ENCODE measurements at regions not wholly inside any gene's neighbourhood (a gene's known extent, or its start where the extent isn't known, plus 50 kb on each side); places are given as distances from the start of the nearest gene placed in this dataset.

DNA sequence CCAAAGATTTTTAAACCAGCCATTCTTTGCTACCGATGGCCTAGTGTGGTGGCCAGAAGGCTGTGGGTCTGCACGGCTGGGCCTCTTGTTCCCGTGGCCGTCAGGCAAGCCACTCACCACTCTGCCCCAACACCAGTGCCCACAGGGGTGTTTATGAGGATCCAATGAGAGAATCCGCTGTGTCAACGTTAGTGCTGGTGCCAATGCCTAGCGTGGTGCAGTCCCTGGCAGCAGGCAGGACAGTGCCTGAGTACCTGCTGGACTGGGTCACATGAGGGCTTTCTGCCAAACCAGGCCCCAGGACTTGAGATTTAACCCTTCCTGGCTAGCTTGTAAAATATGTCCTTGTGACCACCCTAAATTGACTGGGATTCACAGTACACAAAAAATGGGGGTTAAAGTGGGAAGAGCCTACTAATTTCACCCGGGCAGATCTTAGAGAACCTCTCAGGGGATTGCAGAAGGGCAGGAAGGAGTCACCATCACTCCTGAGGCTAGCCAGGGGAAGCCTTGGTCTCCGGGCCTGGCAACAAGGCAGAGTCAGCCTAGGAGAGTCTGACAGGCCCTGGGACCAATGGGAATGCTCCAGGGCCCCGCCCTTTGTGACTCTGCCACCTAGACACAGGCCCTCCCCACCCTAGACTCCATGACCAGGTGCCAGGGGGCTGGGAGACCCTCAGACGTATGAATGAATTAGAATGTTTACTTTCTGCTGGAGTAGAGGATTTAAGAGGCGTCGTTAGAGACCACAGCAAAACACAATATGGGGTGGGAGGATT lies 63.2 kb upstream of the FSTL4 start:
- no peaks in the 10 kb centered on the region for H3K36me3 Mint-ChIP-seq
- Histone ChIP-seq H3K27ac (ENCODE audit: low read depth, low read length) (no peak overlapping the region), H3K4me3 (ENCODE audit: low read length in 2 of 2) (no peak overlapping the region), H3K9me3 (ENCODE audit: control insufficient read depth in 1 of 2, low read length in 2 of 2) (no peaks in the 10 kb centered on the region), H3K36me3 (ENCODE audit: insufficient read depth, low read length) (no peaks in the 10 kb centered on the region), H3K4me1 (ENCODE audit: insufficient read depth, low read length) (no peaks in the 10 kb centered on the region), H3K27me3 (ENCODE audit: insufficient read depth, low read length) (no peaks in the 10 kb centered on the region)
- intact Hi-C loops (cut with micrococcal nuclease), result no loop called here
- no peak for DNase-seq
- H3K9me3 Mint-ChIP-seq, result peaks cover 0 to 10% (median 0%) of the 10 kb centered on the region in 8 donors
- peaks cover 11 to 20% of the 10 kb centered on the region in 2 donors for H3K27me3 Mint-ChIP-seq
- H3K4me1 Mint-ChIP-seq, result no peaks in the 10 kb centered on the region
- ChIA-PET POLR2A (ENCODE audit: partially characterized antibody) (no interaction called here), CTCF (ENCODE audit: partially characterized antibody) (no interaction called here)
- H3K27ac Mint-ChIP-seq, result no peak overlapping the region
- H3K4me3 Mint-ChIP-seq, result no peak overlapping the region

GRCh38 chr5:133670336-133670735 lies 58.0 kb upstream of the FSTL4 start:
- H3K27me3 Mint-ChIP-seq, result peaks cover 20 to 23% of the 10 kb centered on the region in 2 donors
- DNase-seq, result no peak
- no peak overlapping the region for H3K4me3 Mint-ChIP-seq
- Histone ChIP-seq H3K27me3 (ENCODE audit: insufficient read depth, low read length) (no peaks in the 10 kb centered on the region), H3K27ac (ENCODE audit: low read depth, low read length) (no peak overlapping the region), H3K9me3 (ENCODE audit: control insufficient read depth in 1 of 2, low read length in 2 of 2) (no peaks in the 10 kb centered on the region), H3K36me3 (ENCODE audit: insufficient read depth, low read length) (no peaks in the 10 kb centered on the region), H3K4me3 (ENCODE audit: low read length in 2 of 2) (no peak overlapping the region), H3K4me1 (ENCODE audit: insufficient read depth, low read length) (no peaks in the 10 kb centered on the region)
- no peaks in the 10 kb centered on the region for H3K36me3 Mint-ChIP-seq
- peaks cover 0 to 11% (median 0%) of the 10 kb centered on the region in 8 donors for H3K9me3 Mint-ChIP-seq
- POLR2A ChIA-PET (ENCODE audit: partially characterized antibody), result no interaction called here
- intact Hi-C loops (cut with micrococcal nuclease), result no loop called here
- CTCF ChIA-PET (ENCODE audit: partially characterized antibody), result no interaction called here
- H3K4me1 Mint-ChIP-seq, result no peaks in the 10 kb centered on the region
- no peak overlapping the region for H3K27ac Mint-ChIP-seq

DNA sequence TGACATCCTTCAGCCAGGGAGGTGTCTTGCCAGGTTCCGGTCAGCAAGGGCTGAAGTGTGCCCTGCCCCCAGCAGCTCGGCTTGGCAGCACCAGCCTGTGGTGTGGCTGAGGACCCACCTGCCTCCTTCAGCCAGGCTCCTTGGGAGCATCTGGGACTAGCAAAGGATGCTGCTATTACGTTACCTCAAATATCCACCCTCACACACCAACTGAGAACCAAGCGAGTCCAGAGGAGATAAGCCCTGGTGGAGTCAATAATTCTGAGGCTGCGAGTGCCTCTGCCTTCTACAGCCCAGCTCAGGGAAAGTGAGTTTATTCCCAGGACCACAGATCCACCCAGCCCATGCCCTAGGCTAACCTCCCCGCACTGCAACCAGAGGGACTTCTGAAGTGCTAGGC lies 57.1 kb upstream of the FSTL4 start:
- H3K27ac Mint-ChIP-seq, result no peak overlapping the region
- CTCF ChIA-PET (ENCODE audit: partially characterized antibody), result no interaction called here
- H3K9me3 ChIP-seq (ENCODE audit: control insufficient read depth in 1 of 2, low read length in 2 of 2), result no peaks in the 10 kb centered on the region
- no peaks in the 10 kb centered on the region for H3K36me3 ChIP-seq (ENCODE audit: insufficient read depth, low read length)
- no peaks in the 10 kb centered on the region for H3K27me3 ChIP-seq (ENCODE audit: insufficient read depth, low read length)
- no peak overlapping the region for H3K4me3 Mint-ChIP-seq
- H3K27me3 Mint-ChIP-seq, result peaks cover 22 to 23% of the 10 kb centered on the region in 2 donors
- POLR2A ChIA-PET (ENCODE audit: partially characterized antibody), result no interaction called here
- no peaks in the 10 kb centered on the region for H3K36me3 Mint-ChIP-seq
- no peaks in the 10 kb centered on the region for H3K4me1 Mint-ChIP-seq
- intact Hi-C loops (cut with micrococcal nuclease), result no loop called here
- peaks cover 0 to 11% (median 0%) of the 10 kb centered on the region in 8 donors for H3K9me3 Mint-ChIP-seq
- no peaks in the 10 kb centered on the region for H3K4me1 ChIP-seq (ENCODE audit: insufficient read depth, low read length)
- no peak for DNase-seq
- no peak overlapping the region for H3K27ac ChIP-seq (ENCODE audit: low read depth, low read length)
- H3K4me3 ChIP-seq (ENCODE audit: low read length in 2 of 2), result no peak overlapping the region

DNA sequence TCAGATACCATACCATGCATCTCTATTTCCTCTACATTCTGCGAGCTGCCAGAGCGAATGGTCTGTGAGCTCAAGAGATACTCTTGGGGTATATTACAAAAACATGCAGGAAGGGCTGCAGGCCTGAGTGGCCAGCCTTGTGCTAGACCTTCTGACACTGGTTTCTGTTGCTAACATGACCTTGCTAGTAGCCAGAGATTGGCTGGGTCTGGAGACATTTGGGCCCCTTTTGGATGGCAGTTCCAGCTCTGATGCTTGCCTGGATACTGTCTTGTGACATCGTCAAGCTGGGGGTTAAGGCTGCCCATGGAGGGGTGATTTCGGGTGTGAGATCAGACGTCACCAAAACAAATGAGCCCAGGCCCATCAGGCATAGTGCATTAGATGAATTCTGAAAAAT lies 56.1 kb upstream of the FSTL4 start:
- POLR2A ChIA-PET (ENCODE audit: partially characterized antibody), result no interaction called here
- CTCF ChIA-PET (ENCODE audit: partially characterized antibody), result no interaction called here
- H3K9me3 Mint-ChIP-seq, result peaks cover 0 to 11% (median 0%) of the 10 kb centered on the region in 8 donors
- intact Hi-C loops (cut with micrococcal nuclease), result no loop called here
- Histone ChIP-seq H3K36me3 (ENCODE audit: insufficient read depth, low read length) (no peaks in the 10 kb centered on the region), H3K4me1 (ENCODE audit: insufficient read depth, low read length) (no peaks in the 10 kb centered on the region), H3K4me3 (ENCODE audit: low read length in 2 of 2) (no peak overlapping the region), H3K27me3 (ENCODE audit: insufficient read depth, low read length) (no peaks in the 10 kb centered on the region), H3K9me3 (ENCODE audit: control insufficient read depth in 1 of 2, low read length in 2 of 2) (no peaks in the 10 kb centered on the region), H3K27ac (ENCODE audit: low read depth, low read length) (no peak overlapping the region)
- H3K4me3 Mint-ChIP-seq, result no peak overlapping the region
- no peak overlapping the region for H3K27ac Mint-ChIP-seq
- peaks cover 16 to 24% of the 10 kb centered on the region in 2 donors for H3K27me3 Mint-ChIP-seq
- H3K4me1 Mint-ChIP-seq, result no peaks in the 10 kb centered on the region
- DNase-seq, result no peak
- no peaks in the 10 kb centered on the region for H3K36me3 Mint-ChIP-seq

- peaks cover 0 to 11% (median 0%) of the 10 kb centered on the region in 8 donors for H3K9me3 Mint-ChIP-seq
- POLR2A ChIA-PET (ENCODE audit: partially characterized antibody), result no interaction called here
- no peak overlapping the region for H3K27ac Mint-ChIP-seq
- H3K36me3 ChIP-seq (ENCODE audit: insufficient read depth, low read length), result no peaks in the 10 kb centered on the region
- H3K4me3 ChIP-seq (ENCODE audit: low read length in 2 of 2), result no peak overlapping the region
- no peaks in the 10 kb centered on the region for H3K9me3 ChIP-seq (ENCODE audit: control insufficient read depth in 1 of 2, low read length in 2 of 2)
- no peak overlapping the region for H3K4me3 Mint-ChIP-seq
- no peaks in the 10 kb centered on the region for H3K36me3 Mint-ChIP-seq
- no peaks in the 10 kb centered on the region for H3K4me1 Mint-ChIP-seq
- no peak overlapping the region for H3K27ac ChIP-seq (ENCODE audit: low read depth, low read length)
- intact Hi-C loops (cut with micrococcal nuclease), result no loop called here
- no peaks in the 10 kb centered on the region for H3K27me3 ChIP-seq (ENCODE audit: insufficient read depth, low read length)
- CTCF ChIA-PET (ENCODE audit: partially characterized antibody), result no interaction called here
- H3K4me1 ChIP-seq (ENCODE audit: insufficient read depth, low read length), result no peaks in the 10 kb centered on the region
- peaks cover 12 to 21% of the 10 kb centered on the region in 2 donors for H3K27me3 Mint-ChIP-seq
- no peak for DNase-seq
Observed at GRCh38 chr5:133667217-133667616, 54.9 kb upstream of the FSTL4 start.

- Histone ChIP-seq H3K36me3 (ENCODE audit: insufficient read depth, low read length) (no peaks in the 10 kb centered on the region), H3K27me3 (ENCODE audit: insufficient read depth, low read length) (no peaks in the 10 kb centered on the region), H3K27ac (ENCODE audit: low read depth, low read length) (no peak overlapping the region), H3K4me1 (ENCODE audit: insufficient read depth, low read length) (no peaks in the 10 kb centered on the region), H3K9me3 (ENCODE audit: control insufficient read depth in 1 of 2, low read length in 2 of 2) (no peaks in the 10 kb centered on the region), H3K4me3 (ENCODE audit: low read length in 2 of 2) (no peak overlapping the region)
- peaks cover 0 to 2% (median 0%) of the 10 kb centered on the region in 8 donors for H3K9me3 Mint-ChIP-seq
- H3K4me1 Mint-ChIP-seq, result no peaks in the 10 kb centered on the region
- DNase-seq, result no peak
- intact Hi-C loops (cut with micrococcal nuclease), result no loop called here
- ChIA-PET CTCF (ENCODE audit: partially characterized antibody) (no interaction called here), POLR2A (ENCODE audit: partially characterized antibody) (no interaction called here)
- no peaks in the 10 kb centered on the region for H3K36me3 Mint-ChIP-seq
- no peak overlapping the region for H3K27ac Mint-ChIP-seq
- no peak overlapping the region for H3K4me3 Mint-ChIP-seq
- peaks cover 10 to 17% of the 10 kb centered on the region in 2 donors for H3K27me3 Mint-ChIP-seq
Observed at GRCh38 chr5:133665571-133665970, 53.2 kb upstream of the FSTL4 start.

DNA sequence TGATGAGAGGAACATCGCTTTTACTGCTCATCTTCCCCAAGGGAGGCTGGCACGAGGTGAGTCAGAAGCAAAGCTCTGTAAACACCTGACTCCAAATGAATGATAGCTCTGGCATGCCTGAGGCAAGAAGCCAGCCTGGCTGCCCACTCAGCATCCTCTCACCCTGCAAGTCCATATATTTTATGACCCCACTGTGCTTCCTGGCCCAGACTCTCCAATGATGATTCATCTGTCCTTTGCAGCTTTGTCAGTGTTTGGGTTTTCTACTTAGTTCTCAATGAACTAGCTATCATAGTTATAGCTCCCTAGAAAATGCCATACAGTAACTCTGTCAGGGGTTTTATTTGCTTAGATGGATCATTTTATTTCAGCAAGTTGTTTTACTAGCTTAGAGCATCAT lies 52.1 kb upstream of the FSTL4 start:
- no peak overlapping the region for H3K27ac ChIP-seq (ENCODE audit: low read depth, low read length)
- Mint-ChIP-seq H3K9me3 (no peaks in the 10 kb centered on the region), H3K36me3 (no peaks in the 10 kb centered on the region), H3K4me1 (no peaks in the 10 kb centered on the region), H3K4me3 (no peak overlapping the region), H3K27me3 (peaks cover 7 to 13% of the 10 kb centered on the region in 2 donors), H3K27ac (no peak overlapping the region)
- no peak overlapping the region for H3K4me3 ChIP-seq (ENCODE audit: low read length in 2 of 2)
- DNase-seq, result no peak
- intact Hi-C loops (cut with micrococcal nuclease), result no loop called here
- H3K4me1 ChIP-seq (ENCODE audit: insufficient read depth, low read length), result no peaks in the 10 kb centered on the region
- H3K27me3 ChIP-seq (ENCODE audit: insufficient read depth, low read length), result peaks cover 7% of the 10 kb centered on the region
- CTCF ChIA-PET (ENCODE audit: partially characterized antibody), result no interaction called here
- POLR2A ChIA-PET (ENCODE audit: partially characterized antibody), result no interaction called here
- H3K36me3 ChIP-seq (ENCODE audit: insufficient read depth, low read length), result no peaks in the 10 kb centered on the region
- no peaks in the 10 kb centered on the region for H3K9me3 ChIP-seq (ENCODE audit: control insufficient read depth in 1 of 2, low read length in 2 of 2)
